ENCODE measurements at regions not wholly inside any gene's neighbourhood (a gene's known extent, or its start where the extent isn't known, plus 50 kb on each side); places are given as distances from the start of the nearest gene placed in this dataset.

- TF ChIP-seq POLR2A (IDR thresholded peaks at IDR 0.05) (no peak), CTCF (IDR thresholded peaks at IDR 0.05) (no peak)
Measured at GRCh38 chr15:94877833-94878232, 646.5 kb downstream of the MCTP2 start.
